ENCODE measurements at regions not wholly inside any gene's neighbourhood (a gene's known extent, or its start where the extent isn't known, plus 50 kb on each side); places are given as distances from the start of the nearest gene placed in this dataset.

DNA sequence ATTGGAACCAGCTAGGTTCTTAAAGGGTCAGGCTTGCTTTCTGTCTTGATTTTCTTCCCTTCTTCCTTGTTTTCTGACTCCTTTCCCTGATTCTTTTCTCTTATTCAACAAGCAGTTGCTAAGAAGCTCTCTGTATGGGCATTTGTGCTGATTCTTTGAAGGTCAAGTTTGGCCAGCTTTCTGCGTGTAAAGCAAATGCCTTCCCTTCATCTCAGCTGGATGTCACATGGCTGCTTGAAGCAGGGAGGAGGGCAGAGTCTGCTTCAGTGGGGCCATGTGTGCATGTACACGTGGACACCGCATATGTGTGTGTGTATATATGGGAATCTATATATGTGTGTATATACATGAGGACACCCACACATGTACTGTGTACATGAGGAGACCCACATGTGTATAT is 139.9 kb upstream of the ATP6AP2 start:
- no peaks in the 10 kb centered on the region for H3K36me3 ChIP-seq (ENCODE audit: control insufficient read depth, insufficient read depth, low read length)
- no peaks in the 10 kb centered on the region for H3K9me3 ChIP-seq (ENCODE audit: control insufficient read depth, low read length)
- no peak overlapping the region for H3K4me3 ChIP-seq (ENCODE audit: low read length)
- H3K27me3 ChIP-seq (ENCODE audit: control insufficient read depth, insufficient read depth, low read length, poor library complexity, severe bottlenecking), result no peaks in the 10 kb centered on the region
- no peaks in the 10 kb centered on the region for H3K4me1 ChIP-seq (ENCODE audit: control insufficient read depth, insufficient read depth, low read length)
- no peak overlapping the region for H3K9ac ChIP-seq (ENCODE audit: extremely low read depth, low read length, poor library complexity, severe bottlenecking)
- TF ChIP-seq, protein P1, sequence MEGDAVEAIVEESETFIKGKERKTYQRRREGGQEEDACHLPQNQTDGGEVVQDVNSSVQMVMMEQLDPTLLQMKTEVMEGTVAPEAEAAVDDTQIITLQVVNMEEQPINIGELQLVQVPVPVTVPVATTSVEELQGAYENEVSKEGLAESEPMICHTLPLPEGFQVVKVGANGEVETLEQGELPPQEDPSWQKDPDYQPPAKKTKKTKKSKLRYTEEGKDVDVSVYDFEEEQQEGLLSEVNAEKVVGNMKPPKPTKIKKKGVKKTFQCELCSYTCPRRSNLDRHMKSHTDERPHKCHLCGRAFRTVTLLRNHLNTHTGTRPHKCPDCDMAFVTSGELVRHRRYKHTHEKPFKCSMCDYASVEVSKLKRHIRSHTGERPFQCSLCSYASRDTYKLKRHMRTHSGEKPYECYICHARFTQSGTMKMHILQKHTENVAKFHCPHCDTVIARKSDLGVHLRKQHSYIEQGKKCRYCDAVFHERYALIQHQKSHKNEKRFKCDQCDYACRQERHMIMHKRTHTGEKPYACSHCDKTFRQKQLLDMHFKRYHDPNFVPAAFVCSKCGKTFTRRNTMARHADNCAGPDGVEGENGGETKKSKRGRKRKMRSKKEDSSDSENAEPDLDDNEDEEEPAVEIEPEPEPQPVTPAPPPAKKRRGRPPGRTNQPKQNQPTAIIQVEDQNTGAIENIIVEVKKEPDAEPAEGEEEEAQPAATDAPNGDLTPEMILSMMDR (conservative IDR thresholded peaks at IDR 0.05), result no peak
- no peak for DNase-seq
- 82% methylated on average over 3 of the region's 3 CpGs; no CpG with 5 or more reads in 1 of the 2 experiments for WGBS, 2 experiments (ENCODE audit: insufficient coverage in 1 of 2, insufficient read length in 1 of 2)
- Mint-ChIP-seq H3K9me3 (peaks cover 18% of the 10 kb centered on the region), H3K4me3 (no peak overlapping the region), H3K27ac (no peak overlapping the region), H3K36me3 (ENCODE audit: low read depth) (no peaks in the 10 kb centered on the region), H3K4me1 (peaks cover 9% of the 10 kb centered on the region), H3K27me3 (ENCODE audit: insufficient read depth) (no peaks in the 10 kb centered on the region)
- H3K27ac ChIP-seq (ENCODE audit: low read depth, low read length), result no peak overlapping the region

DNA sequence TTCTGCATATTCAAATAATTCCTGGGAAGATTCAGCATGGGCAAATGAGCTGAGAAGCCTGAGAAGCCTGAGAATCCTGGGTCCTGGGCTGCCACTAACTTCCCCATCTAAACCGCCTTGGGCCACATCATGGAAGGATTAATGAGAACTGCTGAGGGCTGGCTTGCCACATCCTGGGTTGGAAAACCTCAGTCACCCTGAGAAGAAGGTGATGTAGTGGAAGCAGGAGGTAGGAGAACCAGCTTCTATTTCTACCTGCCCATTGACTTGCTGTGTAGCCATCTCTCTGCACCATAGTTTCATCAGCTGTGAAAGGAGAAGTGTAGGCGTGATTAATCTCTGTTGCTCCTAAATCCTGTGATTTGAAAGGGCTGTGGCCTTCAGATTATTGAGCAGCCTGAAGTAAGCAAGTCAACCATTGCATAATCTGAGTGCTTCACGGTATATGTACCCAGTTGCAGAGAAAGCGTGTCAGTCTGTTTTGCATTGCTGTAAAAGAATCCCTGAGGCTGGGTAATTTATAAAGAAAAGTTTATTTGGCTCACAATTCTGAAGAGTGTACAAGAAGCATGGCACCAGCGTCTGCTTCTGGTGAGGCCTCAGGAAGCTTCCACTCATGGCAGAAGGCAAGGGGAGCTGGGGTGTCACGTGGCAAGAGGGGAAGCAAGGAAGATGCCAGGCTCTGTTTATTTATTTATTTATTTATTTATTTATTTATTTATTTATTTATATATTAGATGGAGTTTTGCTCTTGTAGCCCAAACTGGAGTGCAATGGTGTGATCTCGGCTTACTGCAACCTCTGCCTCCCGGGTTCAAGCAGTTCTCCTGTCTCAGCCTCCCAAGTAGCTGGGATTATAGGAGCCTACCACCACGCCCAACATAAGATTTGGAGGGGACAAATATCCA is 140.9 kb upstream of the ATP6AP2 start:
- DNase-seq, result no peak
- Mint-ChIP-seq H3K36me3 (ENCODE audit: low read depth) (no peaks in the 10 kb centered on the region), H3K27ac (no peak overlapping the region), H3K27me3 (ENCODE audit: insufficient read depth) (no peaks in the 10 kb centered on the region), H3K4me3 (no peak overlapping the region), H3K9me3 (peaks cover 26% of the 10 kb centered on the region), H3K4me1 (peaks cover 11% of the 10 kb centered on the region)
- Histone ChIP-seq H3K27ac (ENCODE audit: low read depth, low read length) (no peak overlapping the region), H3K4me3 (ENCODE audit: low read length) (no peak overlapping the region), H3K36me3 (ENCODE audit: control insufficient read depth, insufficient read depth, low read length) (no peaks in the 10 kb centered on the region), H3K4me1 (ENCODE audit: control insufficient read depth, insufficient read depth, low read length) (no peaks in the 10 kb centered on the region), H3K27me3 (ENCODE audit: control insufficient read depth, insufficient read depth, low read length, poor library complexity, severe bottlenecking) (no peaks in the 10 kb centered on the region), H3K9me3 (ENCODE audit: control insufficient read depth, low read length) (no peaks in the 10 kb centered on the region), H3K9ac (ENCODE audit: extremely low read depth, low read length, poor library complexity, severe bottlenecking) (no peak overlapping the region)
- TF ChIP-seq, protein P1 (conservative IDR thresholded peaks at IDR 0.05), result no peak
- WGBS, 2 experiments (ENCODE audit: insufficient coverage in 1 of 2, insufficient read length in 1 of 2), result 83 to 95% methylated on average over 2 to 9 of the region's 9 CpGs

DNA sequence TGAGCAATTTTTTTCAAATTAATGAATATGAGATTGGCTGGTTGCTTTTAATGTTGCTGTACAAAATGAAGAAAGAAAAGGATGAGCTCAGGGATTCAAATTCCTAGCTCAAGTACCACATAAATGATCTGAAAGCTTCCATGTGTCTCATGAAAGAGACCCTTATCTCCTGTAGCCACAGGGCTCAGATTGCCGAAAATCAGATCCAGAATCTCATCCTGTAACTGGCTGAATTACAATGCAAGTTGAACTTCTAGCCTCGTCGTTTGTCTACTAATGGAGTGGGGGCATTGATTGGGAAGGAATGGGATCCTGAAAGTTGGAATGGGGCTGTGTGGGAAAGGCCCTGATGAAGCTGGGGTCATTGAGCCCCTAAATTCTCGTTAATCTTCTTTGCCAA is 143.4 kb upstream of the ATP6AP2 start:
- Histone ChIP-seq H3K36me3 (ENCODE audit: control insufficient read depth, insufficient read depth, low read length) (no peaks in the 10 kb centered on the region), H3K27me3 (ENCODE audit: control insufficient read depth, insufficient read depth, low read length, poor library complexity, severe bottlenecking) (no peaks in the 10 kb centered on the region), H3K9me3 (ENCODE audit: control insufficient read depth, low read length) (no peaks in the 10 kb centered on the region), H3K4me3 (ENCODE audit: low read length) (no peak overlapping the region), H3K4me1 (ENCODE audit: control insufficient read depth, insufficient read depth, low read length) (no peaks in the 10 kb centered on the region), H3K9ac (ENCODE audit: extremely low read depth, low read length, poor library complexity, severe bottlenecking) (no peak overlapping the region), H3K27ac (ENCODE audit: low read depth, low read length) (no peak overlapping the region)
- TF ChIP-seq, protein P1 (conservative IDR thresholded peaks at IDR 0.05), result no peak
- Mint-ChIP-seq H3K4me1 (peaks cover 10% of the 10 kb centered on the region), H3K9me3 (peaks cover 44% of the 10 kb centered on the region), H3K27me3 (ENCODE audit: insufficient read depth) (peaks cover 3% of the 10 kb centered on the region), H3K27ac (no peak overlapping the region), H3K4me3 (no peak overlapping the region), H3K36me3 (ENCODE audit: low read depth) (no peaks in the 10 kb centered on the region)
- no peak for DNase-seq
- 89% methylated on average over 4 of the region's 4 CpGs; no CpG with 5 or more reads in 1 of the 2 experiments for WGBS, 2 experiments (ENCODE audit: insufficient coverage in 1 of 2, insufficient read length in 1 of 2)

Measured in endodermal cell (in vitro differentiated cells).